ENCODE measurements at regions not wholly inside any gene's neighbourhood (a gene's known extent, or its start where the extent isn't known, plus 50 kb on each side); places are given as distances from the start of the nearest gene placed in this dataset.

DNA sequence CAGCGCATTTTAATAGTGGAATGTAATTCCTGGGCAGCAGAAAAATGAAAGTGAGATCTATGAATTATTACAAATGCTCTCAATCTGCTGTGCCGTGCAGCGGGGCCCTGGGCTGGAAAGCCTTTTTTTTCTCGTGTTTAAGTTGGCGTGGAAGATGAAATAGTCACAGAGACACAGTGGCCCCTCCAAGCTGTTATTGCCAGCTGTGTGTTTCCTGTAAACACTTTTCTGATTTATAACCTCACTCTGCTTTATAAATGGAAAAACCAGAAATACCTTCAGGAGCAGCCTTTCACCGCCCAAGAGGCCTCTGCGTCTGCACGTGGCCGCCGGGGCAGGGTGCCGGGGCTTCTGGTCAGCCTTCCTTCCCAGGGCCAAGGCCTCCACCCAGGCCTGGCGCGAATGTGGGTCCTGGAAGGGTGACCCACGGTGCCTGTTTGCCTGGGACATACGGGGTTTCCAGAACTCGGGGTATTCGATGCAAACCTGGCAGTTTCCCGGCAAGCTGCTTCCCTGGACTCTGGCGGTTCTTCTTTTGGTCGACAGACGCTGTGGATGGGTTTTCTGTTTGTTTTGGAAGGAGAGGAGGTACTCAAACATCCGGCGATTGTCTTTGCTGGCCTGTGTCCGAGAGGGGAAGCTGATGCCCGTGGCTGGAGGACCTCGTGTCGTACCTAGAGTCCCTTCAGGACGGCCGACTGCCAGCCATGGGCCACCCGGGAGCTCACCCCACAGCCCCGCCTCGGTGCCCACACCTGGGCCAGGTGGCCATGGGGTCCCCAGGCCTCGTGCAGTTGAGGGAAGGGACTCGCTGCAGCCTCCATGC lies 256.7 kb downstream of the PARP8 start:
- TF ChIP-seq, protein P1, sequence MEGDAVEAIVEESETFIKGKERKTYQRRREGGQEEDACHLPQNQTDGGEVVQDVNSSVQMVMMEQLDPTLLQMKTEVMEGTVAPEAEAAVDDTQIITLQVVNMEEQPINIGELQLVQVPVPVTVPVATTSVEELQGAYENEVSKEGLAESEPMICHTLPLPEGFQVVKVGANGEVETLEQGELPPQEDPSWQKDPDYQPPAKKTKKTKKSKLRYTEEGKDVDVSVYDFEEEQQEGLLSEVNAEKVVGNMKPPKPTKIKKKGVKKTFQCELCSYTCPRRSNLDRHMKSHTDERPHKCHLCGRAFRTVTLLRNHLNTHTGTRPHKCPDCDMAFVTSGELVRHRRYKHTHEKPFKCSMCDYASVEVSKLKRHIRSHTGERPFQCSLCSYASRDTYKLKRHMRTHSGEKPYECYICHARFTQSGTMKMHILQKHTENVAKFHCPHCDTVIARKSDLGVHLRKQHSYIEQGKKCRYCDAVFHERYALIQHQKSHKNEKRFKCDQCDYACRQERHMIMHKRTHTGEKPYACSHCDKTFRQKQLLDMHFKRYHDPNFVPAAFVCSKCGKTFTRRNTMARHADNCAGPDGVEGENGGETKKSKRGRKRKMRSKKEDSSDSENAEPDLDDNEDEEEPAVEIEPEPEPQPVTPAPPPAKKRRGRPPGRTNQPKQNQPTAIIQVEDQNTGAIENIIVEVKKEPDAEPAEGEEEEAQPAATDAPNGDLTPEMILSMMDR (IDR thresholded peaks at IDR 0.05): no peak
- no peak for TF ChIP-seq POLR2A (IDR thresholded peaks at IDR 0.05)

All from uterus (tissue), 2 donors.